Lower lobe of right lung (tissue), 2 donors: ENCODE measurements at regions not wholly inside any gene's neighbourhood (a gene's known extent, or its start where the extent isn't known, plus 50 kb on each side); places are given as distances from the start of the nearest gene placed in this dataset.

ENCODE experiments used
- ATAC-seq, 2 donors: fragments of 200-7000 bp; cut with Tn5 transposase; one replicate each; pipeline ENCODE4 v1.9.1; 2020 to 2022; ENCODE audit warnings: mild to moderate bottlenecking in 2 of 2, moderate library complexity in 2 of 2
- DNase-seq: peaks from one replicate; pipeline ENCODE4 v3.0.0-alpha.2; 2020
- H3K27ac ChIP-seq: fragments of 200-600 bp; one replicate; pipeline ENCODE4 v1.8.0; 2022
- H3K27me3 ChIP-seq: fragments of 200-600 bp; one replicate; pipeline ENCODE4 v1.8.0; 2022; ENCODE audit warnings: low read depth
- H3K36me3 ChIP-seq: fragments of 200-600 bp; one replicate; pipeline ENCODE4 v1.8.0; 2022; ENCODE audit warnings: mild to moderate bottlenecking
- H3K4me1 ChIP-seq: fragments of 200-600 bp; one replicate; pipeline ENCODE4 v1.8.0; 2022
- H3K4me3 ChIP-seq: fragments of 200-600 bp; one replicate; pipeline ENCODE4 v1.8.0; 2022; ENCODE audit warnings: mild to moderate bottlenecking
- H3K9me3 ChIP-seq: fragments of 200-600 bp; one replicate; pipeline ENCODE4 v1.8.0; 2022
- CTCF ChIP-seq: fragments of 200-600 bp; IDR thresholded peaks from one replicate; pipeline ENCODE4 v1.8.0; 2022; ENCODE audit warnings: antibody characterized with exemption, mild to moderate bottlenecking
- intact Hi-C: fragments of 100-400 bp; cut with DNase I; formaldehyde crosslinking; loops from one replicate; pipeline ENCODE4 v1.11.0; 2022
- donor health status: DM: no; HTN: yes; CAD: no; lungs with severe emphysema.

DNA sequence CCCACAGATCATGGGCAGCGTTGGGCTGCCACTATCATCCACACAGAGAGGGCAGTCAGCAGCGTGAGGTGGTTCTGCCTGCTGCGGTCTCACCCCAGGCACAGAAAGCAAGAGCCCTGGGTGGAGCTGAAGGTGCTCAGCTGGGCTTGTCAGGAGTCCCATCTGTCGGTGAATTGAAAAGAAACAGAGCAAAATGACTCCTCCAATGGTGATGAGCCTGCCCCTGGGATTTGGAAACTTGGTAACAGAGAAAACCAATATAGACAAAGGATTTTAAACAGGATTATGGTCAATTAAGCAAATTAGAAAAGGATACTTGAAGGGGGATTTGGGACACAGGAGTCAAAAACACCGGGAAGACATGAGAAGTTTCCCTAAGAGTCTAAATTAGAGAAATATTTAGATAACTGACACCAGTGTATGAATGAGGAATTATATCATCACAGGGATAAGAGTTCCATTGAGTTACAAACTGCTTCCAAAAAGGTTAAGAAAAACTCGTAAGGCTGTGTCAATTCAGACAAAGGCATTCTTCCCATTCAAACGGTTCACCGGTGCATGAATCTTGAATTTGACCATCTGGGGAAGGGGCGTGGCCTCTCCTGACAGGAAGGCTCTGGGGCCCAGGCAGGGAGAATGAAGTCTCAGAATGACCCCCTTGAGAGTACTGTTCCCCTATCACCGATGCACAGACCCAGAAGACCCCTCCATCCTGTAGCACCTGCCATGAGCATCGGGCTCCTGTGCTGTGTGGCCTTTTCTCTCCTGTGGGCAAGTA is 70.0 kb upstream of the PRSS58 start:
- no peak for TF ChIP-seq CTCF
- Histone ChIP-seq H3K4me3 (no peak overlapping the region), H3K36me3 (no peaks in the 10 kb centered on the region), H3K4me1 (no peaks in the 10 kb centered on the region), H3K27ac (no peak overlapping the region), H3K27me3 (peaks cover 4% of the 10 kb centered on the region), H3K9me3 (no peaks in the 10 kb centered on the region)
- intact Hi-C loops: no loop called here
- no peak for DNase-seq
- ATAC-seq: no peak

DNA sequence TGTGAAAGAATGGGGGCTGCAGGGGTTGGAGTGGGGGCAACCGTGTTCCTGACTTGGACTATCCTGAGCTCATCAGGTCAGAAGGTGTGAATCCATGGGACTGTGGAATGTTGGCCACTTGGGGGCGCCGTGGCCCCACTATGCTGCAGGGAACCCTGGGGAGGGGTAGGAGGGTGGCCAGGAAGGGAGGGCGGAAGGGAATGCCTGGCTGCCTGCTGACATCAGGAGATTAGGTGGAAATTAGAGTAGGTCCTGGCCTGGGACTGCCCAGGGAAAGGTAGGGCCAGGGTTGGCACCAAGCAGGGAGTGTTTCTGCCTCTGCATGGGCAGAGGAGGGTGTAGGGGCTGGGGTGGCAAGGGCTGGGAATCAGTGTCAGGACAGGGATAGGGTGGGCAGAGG is 65.8 kb upstream of the PRSS58 start:
- no peak overlapping the region for H3K27ac ChIP-seq
- DNase-seq (no peak), ATAC-seq (peak; percentile 53 to 61)
- no peaks in the 10 kb centered on the region for H3K4me1 ChIP-seq
- H3K4me3 ChIP-seq: no peak overlapping the region
- no peaks in the 10 kb centered on the region for H3K36me3 ChIP-seq
- H3K27me3 ChIP-seq: peaks cover 4% of the 10 kb centered on the region
- intact Hi-C loops: no loop called here
- H3K9me3 ChIP-seq: no peaks in the 10 kb centered on the region
- TF ChIP-seq CTCF: peak; percentile 18

DNA sequence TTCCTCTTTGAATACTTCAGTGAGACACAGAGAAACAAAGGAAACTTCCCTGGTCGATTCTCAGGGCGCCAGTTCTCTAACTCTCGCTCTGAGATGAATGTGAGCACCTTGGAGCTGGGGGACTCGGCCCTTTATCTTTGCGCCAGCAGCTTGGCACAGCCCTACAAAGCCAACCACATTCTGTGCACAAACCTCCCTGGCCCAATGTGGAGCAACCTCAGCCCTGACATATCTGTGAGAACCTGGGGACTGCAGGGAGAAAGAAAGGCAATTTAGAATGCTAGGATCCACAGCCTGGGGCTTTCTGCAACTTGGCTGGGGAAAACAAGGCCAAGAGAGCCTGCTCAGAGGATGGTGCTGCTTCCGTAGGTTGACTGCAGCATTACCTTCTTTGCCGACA is 63.5 kb upstream of the PRSS58 start:
- intact Hi-C loops: no loop called here
- H3K27me3 ChIP-seq: no peaks in the 10 kb centered on the region
- H3K9me3 ChIP-seq: no peaks in the 10 kb centered on the region
- DNase-seq: no peak
- no peak for ATAC-seq
- no peak overlapping the region for H3K4me3 ChIP-seq
- H3K4me1 ChIP-seq: no peaks in the 10 kb centered on the region
- TF ChIP-seq CTCF: no peak
- no peaks in the 10 kb centered on the region for H3K36me3 ChIP-seq
- no peak overlapping the region for H3K27ac ChIP-seq

DNA sequence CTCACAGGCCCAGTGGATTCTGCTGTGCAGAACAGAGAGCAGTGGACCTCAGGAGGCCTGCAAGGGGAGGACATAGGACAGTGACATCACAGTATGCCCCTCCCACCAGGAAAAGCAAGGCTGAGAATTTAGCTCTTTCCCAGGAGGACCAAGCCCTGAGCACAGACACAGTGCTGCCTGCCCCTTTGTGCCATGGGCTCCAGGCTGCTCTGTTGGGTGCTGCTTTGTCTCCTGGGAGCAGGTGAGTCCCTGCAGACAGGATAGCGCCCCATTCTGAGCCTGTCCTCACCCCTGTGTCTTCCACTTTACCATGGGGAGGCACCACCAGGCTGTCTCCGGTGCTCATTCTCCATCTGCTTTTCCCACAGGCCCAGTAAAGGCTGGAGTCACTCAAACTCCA is 63.0 kb upstream of the PRSS58 start:
- no peak for DNase-seq
- no peaks in the 10 kb centered on the region for H3K27me3 ChIP-seq
- intact Hi-C loops: no loop called here
- H3K27ac ChIP-seq: no peak overlapping the region
- no peaks in the 10 kb centered on the region for H3K9me3 ChIP-seq
- no peaks in the 10 kb centered on the region for H3K4me1 ChIP-seq
- ATAC-seq: peak in 1 of 2 donors; percentile 27
- H3K4me3 ChIP-seq: no peak overlapping the region
- TF ChIP-seq CTCF: no peak
- H3K36me3 ChIP-seq: no peaks in the 10 kb centered on the region

- no peaks in the 10 kb centered on the region for H3K36me3 ChIP-seq
- H3K27ac ChIP-seq: no peak overlapping the region
- DNase-seq: no peak
- ATAC-seq: no peak
- H3K4me1 ChIP-seq: no peaks in the 10 kb centered on the region
- intact Hi-C loops: no loop called here
- no peak overlapping the region for H3K4me3 ChIP-seq
- H3K9me3 ChIP-seq: no peaks in the 10 kb centered on the region
- no peak for TF ChIP-seq CTCF
- no peaks in the 10 kb centered on the region for H3K27me3 ChIP-seq
Measured at GRCh38 chr7:142319970-142320369, 62.1 kb upstream of the PRSS58 start.
